Adipocyte (in vitro differentiated cells): ENCODE measurements at regions not wholly inside any gene's neighbourhood (a gene's known extent, or its start where the extent isn't known, plus 50 kb on each side); places are given as distances from the start of the nearest gene placed in this dataset.
A peak's percentile ranks its signal among the peaks of the same experiment; 100 is the strongest.

ENCODE experiments used
- DNase-seq: peaks from one replicate; pipeline ENCODE4 v3.0.0-alpha.2; 2015; ENCODE audit warnings: low read depth
- H3K27me3 ChIP-seq: replicated peaks from 2 replicates; pipeline ENCODE4 v1.7.0; 2013; ENCODE audit warnings: mild to moderate bottlenecking, low read length, moderate library complexity; ENCODE audit not compliant: control insufficient read depth, insufficient read depth
- H3K36me3 ChIP-seq: 2 replicates; pipeline ENCODE4 v1.7.0; 2013; ENCODE audit warnings: low read length, mild to moderate bottlenecking, moderate library complexity; ENCODE audit not compliant: control insufficient read depth, insufficient read depth, severe bottlenecking
- H3K4me1 ChIP-seq: 2 replicates; pipeline ENCODE4 v1.7.0; 2013; ENCODE audit warnings: mild to moderate bottlenecking, low read length, moderate library complexity; ENCODE audit not compliant: control insufficient read depth, insufficient read depth
- H3K4me3 ChIP-seq: 2 replicates; pipeline ENCODE4 v1.7.0; 2013; ENCODE audit warnings: mild to moderate bottlenecking, low read length, moderate library complexity
- H3K9ac ChIP-seq: 2 replicates; pipeline ENCODE4 v1.7.0; 2013; ENCODE audit warnings: mild to moderate bottlenecking, low read length, moderate library complexity
- H3K9me3 ChIP-seq: 2 replicates; pipeline ENCODE4 v1.7.0; 2013; ENCODE audit warnings: mild to moderate bottlenecking, low read length, moderate library complexity; ENCODE audit not compliant: control insufficient read depth

- H3K9me3 ChIP-seq = no peaks in the 10 kb centered on the region
- no peaks in the 10 kb centered on the region for H3K4me1 ChIP-seq
- H3K27me3 ChIP-seq = peaks cover 6% of the 10 kb centered on the region
- no peak overlapping the region for H3K9ac ChIP-seq
- no peak for DNase-seq
- no peak overlapping the region for H3K4me3 ChIP-seq
- H3K36me3 ChIP-seq = no peaks in the 10 kb centered on the region
These were observed 68.1 kb downstream of the TEKT4 start for GRCh38 chr2:94939349-94939748.

GRCh38 chr2:94947097-94948016 lies 76.1 kb downstream of the TEKT4 start:
- no peak for DNase-seq
- no peaks in the 10 kb centered on the region for H3K4me1 ChIP-seq
- H3K9ac ChIP-seq = no peak overlapping the region
- H3K4me3 ChIP-seq = no peak overlapping the region
- H3K9me3 ChIP-seq = no peaks in the 10 kb centered on the region
- no peaks in the 10 kb centered on the region for H3K27me3 ChIP-seq
- H3K36me3 ChIP-seq = no peaks in the 10 kb centered on the region

- DNase-seq = no peak
- peaks cover 42% of the 10 kb centered on the region for H3K27me3 ChIP-seq
- no peak overlapping the region for H3K4me3 ChIP-seq
- H3K9ac ChIP-seq = no peak overlapping the region
- H3K9me3 ChIP-seq = no peaks in the 10 kb centered on the region
- H3K36me3 ChIP-seq = no peaks in the 10 kb centered on the region
- H3K4me1 ChIP-seq = no peaks in the 10 kb centered on the region
These were observed 69.8 kb upstream of the MAL start for GRCh38 chr2:94955702-94956101.

GRCh38 chr2:94956797-94957391 lies 68.6 kb upstream of the MAL start:
- H3K9me3 ChIP-seq = no peaks in the 10 kb centered on the region
- no peak overlapping the region for H3K9ac ChIP-seq
- no peaks in the 10 kb centered on the region for H3K36me3 ChIP-seq
- peaks cover 46% of the 10 kb centered on the region for H3K27me3 ChIP-seq
- H3K4me1 ChIP-seq = no peaks in the 10 kb centered on the region
- no peak overlapping the region for H3K4me3 ChIP-seq
- DNase-seq = peak; percentile 79

- H3K9me3 ChIP-seq = no peaks in the 10 kb centered on the region
These were observed 67.3 kb upstream of the MAL start for GRCh38 chr2:94958245-94958644.

GRCh38 chr2:94960266-94960665 lies 65.2 kb upstream of the MAL start:
- Histone ChIP-seq H3K4me3 (no peak overlapping the region), H3K36me3 (no peaks in the 10 kb centered on the region), H3K27me3 (peaks cover 52% of the 10 kb centered on the region), H3K4me1 (no peaks in the 10 kb centered on the region), H3K9ac (no peak overlapping the region), H3K9me3 (no peaks in the 10 kb centered on the region)
- no peak for DNase-seq

More at GRCh38 chr2:94958245-94958644, 67.3 kb upstream of the MAL start:
- peaks cover 44% of the 10 kb centered on the region for H3K27me3 ChIP-seq
- no peak for DNase-seq
- H3K36me3 ChIP-seq = no peaks in the 10 kb centered on the region
- no peak overlapping the region for H3K4me3 ChIP-seq
- H3K4me1 ChIP-seq = no peaks in the 10 kb centered on the region
- H3K9ac ChIP-seq = no peak overlapping the region

GRCh38 chr2:94960751-94961150 lies 64.8 kb upstream of the MAL start:
- Histone ChIP-seq H3K36me3 (no peaks in the 10 kb centered on the region), H3K27me3 (peaks cover 48% of the 10 kb centered on the region), H3K4me3 (no peak overlapping the region), H3K4me1 (no peaks in the 10 kb centered on the region), H3K9ac (no peak overlapping the region), H3K9me3 (no peaks in the 10 kb centered on the region)
- no peak for DNase-seq

GRCh38 chr2:94964193-94964592 lies 61.3 kb upstream of the MAL start:
- no peak for DNase-seq
- H3K9me3 ChIP-seq = peaks cover 4% of the 10 kb centered on the region
- H3K4me3 ChIP-seq = no peak overlapping the region
- no peaks in the 10 kb centered on the region for H3K4me1 ChIP-seq
- H3K36me3 ChIP-seq = no peaks in the 10 kb centered on the region
- H3K27me3 ChIP-seq = peaks cover 42% of the 10 kb centered on the region
- no peak overlapping the region for H3K9ac ChIP-seq

GRCh38 chr2:94966689-94967088 lies 58.8 kb upstream of the MAL start:
- Histone ChIP-seq H3K4me3 (no peak overlapping the region), H3K9ac (no peak overlapping the region), H3K36me3 (no peaks in the 10 kb centered on the region), H3K9me3 (peaks cover 4% of the 10 kb centered on the region), H3K4me1 (no peaks in the 10 kb centered on the region), H3K27me3 (peaks cover 47% of the 10 kb centered on the region)
- no peak for DNase-seq

- H3K9ac ChIP-seq = no peak overlapping the region
- H3K36me3 ChIP-seq = no peaks in the 10 kb centered on the region
- H3K4me1 ChIP-seq = no peaks in the 10 kb centered on the region
- H3K4me3 ChIP-seq = no peak overlapping the region
- H3K27me3 ChIP-seq = peaks cover 38% of the 10 kb centered on the region
- no peak for DNase-seq
- H3K9me3 ChIP-seq = peaks cover 4% of the 10 kb centered on the region
These were observed 55.2 kb upstream of the MAL start for GRCh38 chr2:94970353-94970752.
